LNCaP clone FGC (cell line): ENCODE measurements at regions not wholly inside any gene's neighbourhood (a gene's known extent, or its start where the extent isn't known, plus 50 kb on each side); places are given as distances from the start of the nearest gene placed in this dataset.

Experiments
- DNase-seq: peaks from one replicate; pipeline ENCODE4 v3.0.0-alpha.2; 2011; ENCODE audit warnings: low read depth
- H3K4me3 ChIP-seq: 2 replicates; pipeline ENCODE4 v1.5.1; 2011; ENCODE audit warnings: mild to moderate bottlenecking, low read depth, low read length, control low read depth
- TF ChIP-seq, protein P1 (sequence below): IDR thresholded peaks from 2 replicates; pipeline ENCODE4 v1.5.1; 2012; ENCODE audit warnings: mild to moderate bottlenecking; ENCODE audit not compliant: control insufficient read depth, insufficient read depth; ENCODE audit errors: extremely low read depth

DNA sequence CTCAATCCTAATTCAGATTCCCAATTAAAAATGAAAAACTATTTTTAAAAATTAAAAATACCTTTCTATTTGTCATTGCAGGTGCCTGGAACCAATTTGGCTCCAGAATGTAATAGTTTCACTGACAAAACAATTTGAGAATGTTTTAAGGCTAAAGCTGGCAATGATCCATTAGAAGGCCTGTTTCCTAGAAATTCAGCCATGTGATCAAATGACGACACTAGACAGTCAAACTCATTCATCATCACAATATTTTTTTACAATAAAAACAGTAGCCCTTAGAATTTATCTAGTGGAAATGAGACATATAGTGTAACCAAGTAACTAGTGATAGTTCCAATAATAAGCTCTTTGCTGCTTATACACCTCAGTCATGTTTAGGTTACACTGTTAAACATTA, 75.4 kb upstream of the MAP3K1 start:
- H3K4me3 ChIP-seq: no peak overlapping the region
- no peak for DNase-seq
- TF ChIP-seq, protein P1, sequence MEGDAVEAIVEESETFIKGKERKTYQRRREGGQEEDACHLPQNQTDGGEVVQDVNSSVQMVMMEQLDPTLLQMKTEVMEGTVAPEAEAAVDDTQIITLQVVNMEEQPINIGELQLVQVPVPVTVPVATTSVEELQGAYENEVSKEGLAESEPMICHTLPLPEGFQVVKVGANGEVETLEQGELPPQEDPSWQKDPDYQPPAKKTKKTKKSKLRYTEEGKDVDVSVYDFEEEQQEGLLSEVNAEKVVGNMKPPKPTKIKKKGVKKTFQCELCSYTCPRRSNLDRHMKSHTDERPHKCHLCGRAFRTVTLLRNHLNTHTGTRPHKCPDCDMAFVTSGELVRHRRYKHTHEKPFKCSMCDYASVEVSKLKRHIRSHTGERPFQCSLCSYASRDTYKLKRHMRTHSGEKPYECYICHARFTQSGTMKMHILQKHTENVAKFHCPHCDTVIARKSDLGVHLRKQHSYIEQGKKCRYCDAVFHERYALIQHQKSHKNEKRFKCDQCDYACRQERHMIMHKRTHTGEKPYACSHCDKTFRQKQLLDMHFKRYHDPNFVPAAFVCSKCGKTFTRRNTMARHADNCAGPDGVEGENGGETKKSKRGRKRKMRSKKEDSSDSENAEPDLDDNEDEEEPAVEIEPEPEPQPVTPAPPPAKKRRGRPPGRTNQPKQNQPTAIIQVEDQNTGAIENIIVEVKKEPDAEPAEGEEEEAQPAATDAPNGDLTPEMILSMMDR: no peak

DNA sequence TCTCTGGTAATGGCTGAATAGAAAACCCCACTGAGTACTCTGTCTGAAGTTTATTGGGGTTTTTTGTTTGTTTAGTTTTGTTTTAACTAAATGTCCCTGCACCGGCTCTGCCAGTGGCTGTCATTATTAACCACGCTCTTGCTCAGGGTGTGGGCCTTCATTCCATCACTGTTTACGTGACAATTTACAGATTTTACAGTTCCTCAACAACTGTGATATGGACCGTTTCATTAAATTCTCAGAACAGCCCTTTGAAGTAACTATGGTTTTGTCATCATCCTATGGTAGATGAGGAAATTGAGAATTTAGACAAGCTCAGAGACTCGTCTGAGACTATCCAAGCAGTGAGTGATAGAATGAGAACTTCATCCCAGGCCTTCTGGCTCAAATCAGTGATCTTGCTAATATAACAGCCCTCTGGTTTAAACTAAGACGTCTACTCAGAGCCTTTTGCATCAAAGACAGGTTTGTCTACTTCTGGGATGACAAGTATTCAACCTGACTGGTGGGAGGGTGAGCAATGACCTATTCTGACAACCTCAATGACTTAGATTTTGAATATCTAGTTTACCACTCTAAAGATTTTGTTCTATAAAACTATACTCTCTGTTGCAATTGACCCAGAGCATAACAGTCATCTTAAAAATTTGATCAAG, 77.3 kb upstream of the MAP3K1 start:
- no peak overlapping the region for H3K4me3 ChIP-seq
- DNase-seq: peak; percentile 27
- TF ChIP-seq, protein P1: no peak

DNA sequence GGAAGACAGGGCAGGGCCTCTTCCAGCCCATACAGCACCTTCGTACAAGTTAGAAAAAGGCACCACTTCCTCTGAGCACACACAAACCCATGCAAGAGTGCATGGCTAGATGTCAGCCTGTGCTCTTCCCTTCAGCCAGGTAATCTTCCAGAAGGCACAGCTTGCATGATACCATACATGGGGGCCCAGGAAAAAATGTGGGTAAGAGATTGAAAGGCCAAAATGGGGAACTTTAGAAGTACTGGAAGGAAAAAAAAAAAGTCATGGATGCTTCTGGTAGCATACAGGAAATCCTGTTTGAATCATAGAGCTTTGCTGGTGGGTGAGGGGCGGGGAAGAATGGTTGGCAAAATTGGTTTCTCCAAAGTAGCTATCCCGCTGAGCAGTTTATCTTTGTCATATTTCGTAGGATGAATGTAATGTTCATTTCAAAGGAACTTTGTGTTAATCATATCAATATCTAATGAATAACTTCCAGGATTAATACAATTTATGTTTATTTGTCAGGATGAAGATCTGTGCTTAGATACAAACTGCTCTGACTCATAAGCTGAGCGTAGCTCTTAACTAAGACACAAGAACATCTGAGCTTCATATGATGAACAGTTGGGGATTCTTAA, 78.2 kb upstream of the MAP3K1 start:
- no peak overlapping the region for H3K4me3 ChIP-seq
- no peak for DNase-seq
- TF ChIP-seq, protein P1: no peak

DNA sequence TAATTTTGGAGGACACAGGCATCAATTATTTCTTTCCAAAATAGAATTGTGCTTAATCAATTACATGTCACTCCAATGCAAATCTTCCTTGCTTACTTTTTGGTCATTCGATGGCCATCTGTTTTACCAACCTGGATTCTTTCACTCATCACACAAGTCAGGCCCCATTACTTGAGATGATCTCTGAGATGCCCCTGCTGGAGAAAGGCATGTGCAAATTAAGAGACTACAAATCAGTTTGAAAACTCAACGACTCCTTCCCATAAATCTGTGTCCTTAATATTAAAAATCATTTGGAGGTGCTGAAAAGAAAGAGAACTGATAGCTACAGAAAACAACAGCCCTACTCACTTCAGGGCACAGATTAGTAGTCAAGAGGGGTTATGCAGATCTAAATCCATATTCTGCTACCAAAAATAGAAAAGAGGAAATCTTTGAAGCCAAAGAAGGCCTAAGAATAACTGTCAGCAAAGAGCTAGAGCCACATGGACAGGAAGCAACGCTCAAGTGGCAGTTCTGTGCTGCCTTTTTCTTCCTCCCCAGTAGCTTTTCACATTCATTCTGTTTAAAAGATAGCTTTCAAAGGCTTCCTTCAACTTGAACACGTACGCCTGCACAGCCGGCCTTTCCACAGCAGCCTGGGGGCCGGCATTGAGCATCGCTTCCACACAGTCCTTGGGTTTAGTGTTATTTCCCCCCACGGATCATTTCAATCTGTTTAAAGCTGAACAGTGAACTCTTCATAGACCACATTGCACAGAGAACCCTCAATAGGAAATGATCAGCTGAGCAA, 79.3 kb upstream of the MAP3K1 start:
- no peak overlapping the region for H3K4me3 ChIP-seq
- no peak for DNase-seq
- TF ChIP-seq, protein P1: no peak

DNA sequence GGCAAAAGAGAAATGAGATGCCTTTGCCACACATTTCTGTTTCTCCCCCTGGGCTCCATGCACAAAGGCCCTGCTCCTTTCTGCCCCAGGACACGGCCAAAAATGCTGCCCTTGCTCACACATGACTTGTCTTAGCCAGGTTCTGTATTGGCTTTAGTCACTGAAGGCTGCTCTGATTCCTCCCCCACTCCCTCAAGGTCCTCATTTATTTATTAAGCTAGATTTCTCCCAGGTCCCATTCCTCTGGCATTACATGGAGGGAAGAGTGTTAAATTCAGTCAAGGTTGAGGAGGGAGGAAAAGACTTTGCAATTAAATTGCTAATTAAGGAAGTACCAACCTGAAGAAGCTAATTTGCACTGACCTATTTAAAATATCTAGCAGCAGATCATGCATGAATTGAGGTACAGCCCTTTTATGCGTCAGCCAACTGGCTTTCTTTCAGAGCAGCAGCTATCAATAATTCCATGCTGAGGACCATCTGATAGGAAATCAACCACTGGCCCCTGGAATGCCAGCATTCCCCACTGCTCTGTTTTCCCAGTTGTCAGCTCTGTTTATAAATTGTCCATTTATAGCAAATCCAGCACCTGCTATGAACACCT, 81.2 kb upstream of the MAP3K1 start:
- TF ChIP-seq, protein P1: no peak
- DNase-seq: no peak
- H3K4me3 ChIP-seq: no peak overlapping the region

DNA sequence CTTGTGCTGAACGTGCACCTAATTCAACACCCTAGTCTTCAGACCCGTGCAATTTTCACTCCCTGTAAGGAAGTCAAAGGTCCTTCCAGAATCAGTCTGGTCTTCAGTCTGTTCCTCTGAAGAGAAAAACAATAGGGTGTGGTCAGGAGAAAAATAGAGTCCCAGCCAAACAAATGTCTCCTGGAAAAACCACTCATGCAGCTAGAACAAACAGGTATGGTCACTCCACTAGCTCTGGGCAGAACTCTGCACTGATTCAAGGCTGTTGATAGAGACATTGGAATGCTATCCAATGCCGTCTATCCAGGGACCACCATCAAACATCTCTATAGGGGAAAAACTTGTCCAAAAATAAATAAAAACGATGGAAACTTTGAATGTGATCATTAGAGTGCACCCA, 81.8 kb upstream of the MAP3K1 start:
- TF ChIP-seq, protein P1: no peak
- no peak overlapping the region for H3K4me3 ChIP-seq
- no peak for DNase-seq
